GM18517 (cell line): ENCODE measurements at regions not wholly inside any gene's neighbourhood (a gene's known extent, or its start where the extent isn't known, plus 50 kb on each side); places are given as distances from the start of the nearest gene placed in this dataset.

Experiments
- ATAC-seq: cut with Tn5 transposase; IDR thresholded peaks from one replicate; pipeline ENCODE4 v1.9.1; 2021; ENCODE audit warnings: mild to moderate bottlenecking, moderate library complexity; ENCODE audit not compliant: unreplicated experiment

DNA sequence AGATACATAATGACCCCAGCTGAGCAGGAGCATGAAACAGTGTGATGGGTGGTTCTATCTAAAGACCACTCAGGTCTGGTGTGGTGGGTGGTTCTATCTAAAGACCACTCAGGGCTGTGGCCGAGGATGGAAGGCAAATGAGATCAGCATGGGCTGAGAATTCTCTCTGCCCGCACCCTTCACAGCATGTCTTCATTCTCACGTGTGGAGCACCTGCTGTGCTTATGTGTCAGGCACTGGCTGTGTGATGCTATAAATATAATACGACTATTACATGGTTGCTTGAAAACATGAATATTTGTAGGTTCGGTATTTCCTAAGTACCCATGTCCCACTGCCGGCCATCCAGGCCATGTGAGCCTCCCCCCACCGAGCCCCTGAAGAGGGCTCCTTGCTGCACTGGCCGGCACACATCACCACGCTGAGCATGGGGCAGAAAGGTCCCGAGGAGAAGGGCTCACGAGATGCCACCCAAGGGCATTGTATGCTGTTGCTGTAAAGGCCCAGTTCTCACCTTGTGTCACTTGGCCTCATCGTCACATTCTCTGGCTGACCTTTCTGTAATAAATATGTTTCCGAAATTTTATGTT, 810.2 kb downstream of the UQCRFS1 start:
- no peak for ATAC-seq

DNA sequence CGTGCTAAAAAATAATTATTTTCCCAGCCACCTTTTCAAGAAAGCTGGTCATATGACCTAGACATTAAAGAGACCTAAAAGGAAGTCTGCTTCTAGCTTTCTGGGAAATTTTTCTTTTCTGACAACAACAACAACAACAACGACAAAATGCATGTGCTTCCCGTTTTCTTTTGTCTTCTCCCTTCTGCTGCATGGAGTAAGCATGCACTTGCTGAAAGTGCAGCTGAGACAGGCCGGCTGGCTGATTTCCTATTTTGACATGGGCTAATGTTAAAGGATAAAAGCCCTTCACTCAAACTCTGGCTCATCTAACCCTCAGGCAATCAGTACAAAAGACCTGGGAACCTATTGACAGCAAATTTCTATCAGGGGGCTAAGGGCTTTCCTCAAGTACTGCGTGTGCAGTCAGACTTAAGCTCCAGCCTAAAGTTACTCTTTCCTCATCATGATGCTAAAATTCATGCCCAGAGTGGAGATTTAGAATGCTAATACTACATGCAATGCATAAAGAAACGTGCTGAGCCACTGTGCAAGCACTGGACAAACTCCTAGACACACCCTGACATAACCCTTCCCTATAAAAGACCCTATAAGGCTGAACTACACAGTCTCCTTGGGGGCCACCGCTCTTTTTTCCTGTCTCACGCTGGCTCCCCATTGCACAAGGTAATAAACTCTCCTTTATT, 811.1 kb downstream of the UQCRFS1 start:
- no peak for ATAC-seq

DNA sequence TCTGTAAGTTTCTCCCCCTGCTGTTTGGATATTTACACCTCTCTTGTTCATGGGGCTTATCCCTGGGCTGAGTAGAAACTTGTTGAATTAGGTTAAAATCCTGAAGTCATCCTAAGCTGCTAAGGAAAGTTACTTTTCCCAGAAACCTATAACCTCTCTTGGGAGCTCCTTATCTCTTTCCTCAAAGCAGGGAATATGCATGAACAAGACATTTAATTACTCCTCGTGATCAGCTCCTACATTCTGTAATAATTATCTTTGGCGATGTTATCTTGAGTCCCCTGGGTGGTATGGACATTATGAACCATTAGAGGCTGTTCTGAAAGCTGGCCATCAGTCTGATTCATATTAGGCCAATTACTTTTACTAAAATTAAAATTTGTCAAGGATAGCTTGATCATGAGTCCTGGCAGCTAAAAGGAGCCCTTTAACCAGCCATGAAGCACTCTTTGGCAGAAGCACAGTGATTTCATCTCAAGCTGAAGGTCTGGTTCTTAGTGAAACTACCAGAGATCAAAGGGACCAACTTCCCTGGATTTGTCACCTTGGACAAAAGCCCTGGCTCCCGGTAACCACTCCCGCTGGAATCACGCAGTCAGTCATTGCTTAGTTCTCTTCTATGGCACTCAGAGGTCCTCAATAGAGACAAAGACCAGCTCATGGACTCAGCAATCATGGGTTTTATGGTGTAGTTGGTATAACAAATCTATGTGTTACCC, 811.8 kb downstream of the UQCRFS1 start:
- ATAC-seq = no peak

DNA sequence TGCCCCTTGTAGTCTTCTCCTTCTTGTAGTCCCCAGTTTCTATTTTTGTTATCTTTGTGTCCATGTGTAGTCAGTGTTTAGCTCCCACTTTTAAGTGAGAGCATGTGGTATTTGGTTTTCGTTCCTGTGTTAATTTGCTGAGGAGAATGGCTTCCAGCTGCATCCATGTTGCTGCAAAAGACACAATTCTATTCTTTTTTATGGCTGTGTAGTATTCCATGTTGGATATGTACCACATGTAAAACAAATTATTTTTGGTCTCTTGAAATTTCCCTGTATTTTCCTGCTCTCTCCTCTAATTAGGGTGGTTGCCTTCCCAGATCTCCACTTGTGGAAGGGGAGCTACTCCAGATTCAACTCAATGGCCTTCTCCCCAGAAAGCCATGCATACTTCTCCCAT, 813.8 kb downstream of the UQCRFS1 start:
- ATAC-seq = no peak

DNA sequence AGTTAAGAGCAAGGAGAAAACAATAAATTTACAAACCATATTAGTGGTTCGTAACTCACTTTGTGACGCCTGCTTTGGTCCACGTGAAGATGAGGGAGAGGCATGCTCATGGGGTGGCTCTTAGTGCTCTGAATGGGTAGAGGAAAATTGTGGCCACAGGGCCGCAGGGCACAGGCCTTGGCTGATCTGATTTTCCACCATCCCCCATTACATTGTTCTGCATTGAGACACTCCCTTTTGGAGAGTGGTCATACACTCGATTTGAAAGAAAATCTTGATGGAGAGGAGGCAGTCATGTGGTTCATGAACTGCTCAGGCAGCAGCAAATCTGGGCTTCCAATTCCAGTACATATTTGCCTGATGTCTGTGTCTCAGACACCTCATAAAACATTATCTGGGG, 815.2 kb downstream of the UQCRFS1 start:
- ATAC-seq = no peak

DNA sequence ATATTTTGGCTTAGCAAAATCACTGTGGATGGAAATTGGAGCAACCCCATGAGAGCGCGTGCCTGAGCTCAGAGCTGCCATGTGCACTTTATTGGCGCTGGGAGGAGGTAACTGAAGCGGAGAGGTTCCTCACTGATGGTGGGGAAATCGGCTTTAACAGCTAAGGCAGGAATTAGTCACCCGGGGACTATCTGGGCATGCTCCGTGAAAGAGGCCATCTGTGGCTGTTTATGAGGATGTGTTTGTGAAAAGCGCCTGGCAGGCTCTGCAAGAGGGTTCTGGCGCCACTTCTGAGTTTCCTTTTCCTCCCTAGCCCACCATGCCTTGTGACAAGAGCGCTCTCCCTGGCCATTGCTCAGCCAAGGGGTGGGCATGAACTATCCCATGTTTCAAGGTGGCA, 815.6 kb downstream of the UQCRFS1 start:
- no peak for ATAC-seq

DNA sequence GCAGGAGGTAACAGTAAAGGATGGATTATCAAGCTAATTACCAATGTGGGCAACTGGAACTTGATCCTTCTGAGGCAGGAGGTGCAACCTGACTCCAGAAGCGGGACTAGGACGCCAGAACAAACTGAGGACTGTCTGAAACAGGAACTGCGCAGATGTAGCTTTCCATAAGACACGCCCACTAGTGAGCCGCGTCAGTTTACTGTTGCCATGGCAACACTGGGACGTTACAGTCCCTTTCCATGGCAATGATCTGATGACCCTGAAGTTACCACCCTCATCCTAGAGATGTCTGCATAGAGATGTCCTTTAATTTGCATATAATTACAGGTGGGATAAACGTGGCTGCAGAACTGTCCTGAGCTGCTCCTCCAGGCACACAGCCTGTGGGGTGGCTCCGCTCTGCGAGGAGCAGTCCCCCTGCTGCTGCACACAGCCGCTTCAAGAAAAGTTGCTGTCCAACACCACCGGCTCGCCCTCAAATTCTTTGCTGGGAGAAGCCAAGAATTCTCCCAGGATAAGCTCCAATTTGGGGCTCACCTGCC, 816.6 kb downstream of the UQCRFS1 start:
- ATAC-seq = no peak

DNA sequence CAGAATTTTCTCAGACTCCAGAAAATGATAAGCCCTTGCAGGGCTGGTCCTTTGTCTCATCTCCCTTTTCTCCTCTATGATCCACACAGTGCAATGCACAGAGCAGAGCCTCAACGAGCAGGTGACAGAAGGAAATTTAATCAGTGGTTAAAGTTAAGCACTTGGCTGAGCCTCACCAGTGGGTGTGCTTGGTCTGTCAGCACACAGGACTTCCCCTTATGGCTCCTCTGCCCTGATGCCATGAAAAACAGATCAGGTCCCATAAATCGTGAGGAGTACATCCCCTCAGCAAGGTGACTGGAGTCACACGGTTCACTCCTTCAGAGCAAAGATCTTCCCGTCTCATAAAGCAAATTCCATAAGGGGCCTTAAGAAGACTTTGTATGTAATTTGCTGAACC, 818.2 kb downstream of the UQCRFS1 start:
- no peak for ATAC-seq

DNA sequence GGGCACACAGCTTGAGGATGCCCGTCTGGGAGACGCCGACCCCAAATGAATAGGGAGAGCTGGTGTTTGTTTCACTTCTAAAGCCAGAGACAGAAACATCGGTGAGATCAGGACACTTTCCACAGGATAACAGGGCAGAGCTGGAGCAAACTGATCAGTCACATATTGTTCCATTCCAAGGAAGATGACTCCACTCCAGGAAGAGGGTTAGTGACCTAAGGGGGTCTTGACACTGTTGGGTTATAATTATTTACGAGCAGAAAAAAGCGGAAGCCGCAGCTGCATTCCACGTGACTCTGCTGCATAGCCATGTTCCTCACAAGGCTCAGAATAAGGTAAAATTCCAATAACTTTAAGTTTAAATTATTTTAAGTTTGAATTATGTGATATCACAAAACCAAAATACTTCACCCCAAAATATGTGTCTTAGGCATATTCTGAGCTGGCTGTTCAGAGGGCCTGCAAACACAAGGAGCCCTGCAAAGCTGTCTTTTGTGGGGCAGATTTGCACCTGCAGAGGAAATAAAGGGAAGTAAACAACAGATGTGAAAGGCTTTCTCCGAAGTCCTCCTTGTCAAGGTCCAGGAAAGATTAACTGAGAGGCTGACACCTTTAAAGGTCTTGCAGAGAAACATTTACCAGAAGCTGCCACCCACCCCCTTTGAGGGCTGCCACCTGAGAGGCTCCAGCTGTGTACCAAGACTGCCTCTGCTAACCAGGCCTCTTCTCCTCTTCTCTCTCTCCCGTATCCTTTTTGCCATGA, 819.2 kb downstream of the UQCRFS1 start:
- ATAC-seq = no peak

DNA sequence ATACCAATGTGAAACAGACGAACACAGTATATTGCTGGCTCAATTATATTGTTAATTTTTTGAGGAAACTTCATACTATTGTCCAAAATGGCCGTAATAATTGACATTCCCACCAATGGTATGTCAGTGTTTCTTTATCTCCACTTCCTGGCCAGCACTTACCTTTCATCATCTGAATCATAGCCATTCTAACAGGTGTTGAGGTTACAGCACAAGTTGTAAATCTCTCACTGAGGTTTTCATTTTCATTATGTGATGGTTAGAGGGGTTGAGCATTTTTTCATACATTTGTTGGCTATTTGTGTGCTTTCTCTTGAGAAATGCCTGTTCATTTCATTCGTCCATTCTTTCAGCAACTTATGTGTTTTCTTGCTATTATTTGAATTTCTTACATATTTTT, 824.0 kb downstream of the UQCRFS1 start:
- no peak for ATAC-seq

DNA sequence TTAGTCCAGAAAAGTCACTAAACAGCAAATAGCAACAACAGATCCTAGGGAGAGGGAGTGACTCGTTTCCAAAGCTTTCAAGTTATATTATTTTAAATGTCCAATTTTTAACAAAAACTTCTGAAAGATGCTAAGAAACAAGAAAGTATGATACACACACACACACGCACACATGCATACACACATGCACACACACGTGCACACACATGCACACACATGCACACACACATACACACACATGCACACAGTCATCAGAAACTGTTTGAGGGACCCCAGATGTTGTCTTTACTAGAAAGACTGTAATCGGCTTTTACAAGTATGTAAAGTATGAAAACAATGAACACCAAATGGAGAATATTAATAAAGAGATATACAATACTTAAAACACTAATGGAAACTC, 825.4 kb downstream of the UQCRFS1 start:
- ATAC-seq = no peak

DNA sequence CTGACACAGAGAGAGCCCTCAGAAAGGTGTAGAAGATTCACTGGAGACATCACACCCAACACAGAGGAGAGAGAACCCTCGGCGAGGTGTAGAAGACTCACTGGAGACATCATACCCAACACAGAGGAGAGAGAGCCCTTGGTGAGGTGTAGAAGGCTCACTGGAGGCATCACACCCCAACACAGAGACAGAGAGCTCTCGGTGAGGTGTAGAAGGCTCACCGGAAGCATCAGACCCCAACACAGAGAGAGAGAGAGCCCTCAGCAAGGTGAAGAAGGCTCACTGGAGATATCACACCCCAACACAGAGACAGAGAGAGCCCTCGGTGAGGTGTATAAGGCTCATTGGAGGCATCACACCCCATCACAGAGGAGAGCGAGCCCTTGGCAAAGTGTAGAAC, 826.5 kb downstream of the UQCRFS1 start:
- ATAC-seq = no peak

DNA sequence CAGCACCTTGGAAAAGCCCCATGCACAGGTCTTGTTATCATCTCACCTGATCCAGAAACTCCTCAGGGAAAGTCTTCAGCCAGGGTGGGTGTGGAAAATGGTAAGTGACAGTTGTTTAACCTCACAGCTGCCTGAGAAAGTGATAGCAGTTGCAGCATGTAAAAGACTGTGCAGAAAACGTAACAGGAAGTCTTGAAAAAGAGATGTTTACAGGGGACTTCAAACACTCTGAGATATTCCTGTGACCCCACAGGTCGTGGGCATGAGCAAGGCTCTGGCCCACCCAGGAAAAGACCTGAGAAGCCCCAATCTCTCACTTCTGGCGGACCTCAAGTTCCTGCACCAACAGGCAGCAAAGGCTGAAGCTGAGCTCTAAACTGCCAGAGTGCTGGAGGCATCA, 826.9 kb downstream of the UQCRFS1 start:
- ATAC-seq = no peak

DNA sequence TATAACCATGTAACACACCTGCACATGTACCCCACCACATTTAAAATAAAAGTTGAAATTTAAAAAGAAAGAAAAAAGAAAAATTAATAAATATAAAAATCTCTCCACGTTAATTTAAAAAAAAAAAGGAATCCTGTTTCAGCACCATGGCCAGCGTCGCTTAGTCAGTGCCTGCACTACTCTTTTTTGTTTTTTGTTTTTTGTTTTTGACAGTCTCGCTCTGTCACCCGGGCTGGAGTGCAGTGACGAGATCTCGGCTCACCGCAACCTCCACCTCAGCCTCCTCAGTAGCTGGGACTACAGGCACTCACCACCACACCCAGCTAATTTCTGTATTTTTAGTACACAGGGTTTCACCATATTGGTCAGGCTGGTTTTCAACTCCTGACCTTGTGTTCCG, 835.9 kb downstream of the UQCRFS1 start:
- no peak for ATAC-seq

DNA sequence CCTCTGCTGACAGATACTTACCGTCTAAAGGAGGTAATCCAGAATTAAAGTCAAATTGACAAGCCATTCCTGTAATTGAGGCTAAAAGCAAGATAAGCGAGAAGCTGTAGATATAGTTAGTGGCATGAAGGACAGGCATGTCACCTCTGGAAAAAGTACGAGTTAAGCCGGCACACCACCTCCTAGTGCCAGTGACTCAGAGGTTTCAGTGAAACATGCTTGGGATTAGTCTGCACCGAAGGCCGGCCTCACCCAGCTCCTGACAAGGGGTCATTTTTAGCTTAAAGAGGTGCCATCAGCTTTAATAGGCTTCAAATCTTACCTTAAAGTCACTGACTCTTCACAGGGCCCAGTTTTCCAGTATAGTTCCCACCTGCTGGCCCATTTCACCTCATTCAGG, 838.0 kb downstream of the UQCRFS1 start:
- ATAC-seq = no peak

DNA sequence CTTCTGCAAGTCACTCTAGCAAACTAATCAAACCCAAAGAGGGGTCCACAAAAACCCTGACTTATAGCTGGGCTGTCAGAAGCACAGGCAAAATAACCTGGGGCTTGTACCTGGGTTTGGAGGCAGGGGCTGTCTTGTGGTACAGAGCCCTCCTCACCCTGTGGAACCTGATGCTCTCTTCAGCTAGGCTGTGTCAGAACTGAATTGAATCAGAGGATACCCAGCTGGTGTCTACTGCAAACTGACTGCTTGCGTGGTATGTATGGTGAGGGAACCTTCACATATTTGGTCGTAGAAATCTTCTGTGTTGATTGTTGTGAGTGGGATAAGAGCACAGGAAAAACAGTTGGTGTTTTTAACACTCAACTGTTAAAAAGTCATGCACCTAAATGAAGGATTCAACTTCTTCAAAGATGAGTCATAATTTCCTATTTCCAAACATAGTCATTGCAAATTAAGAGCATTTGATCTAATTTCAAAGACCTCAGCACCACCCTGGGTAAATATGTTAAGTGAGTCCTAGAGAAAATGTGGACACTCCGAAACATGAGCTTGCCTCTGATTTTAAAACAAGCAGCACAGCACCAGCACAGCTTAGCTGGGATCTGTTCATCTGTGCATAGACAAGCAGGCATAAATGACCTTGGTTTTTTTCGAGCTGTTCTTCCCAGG, 840.2 kb downstream of the UQCRFS1 start:
- no peak for ATAC-seq

DNA sequence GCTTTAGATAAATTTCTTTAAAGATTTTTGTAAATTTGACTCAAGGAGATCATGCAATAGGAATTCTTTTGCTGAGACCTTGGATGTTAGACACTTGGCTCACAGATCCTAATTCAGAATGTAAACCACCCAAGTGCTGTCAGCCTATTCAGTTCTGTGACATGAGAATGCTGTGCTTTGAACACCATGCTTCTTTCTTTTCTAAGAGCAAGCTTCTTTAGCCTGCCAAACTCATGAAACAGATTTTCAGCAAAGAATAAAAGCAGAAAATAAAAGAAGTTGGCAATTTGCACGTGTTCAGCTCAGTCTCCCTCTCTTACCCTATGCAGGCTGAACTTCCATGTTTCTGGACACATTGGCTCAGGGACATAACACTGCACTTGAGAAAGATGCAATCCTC, 845.8 kb downstream of the UQCRFS1 start:
- ATAC-seq = no peak

DNA sequence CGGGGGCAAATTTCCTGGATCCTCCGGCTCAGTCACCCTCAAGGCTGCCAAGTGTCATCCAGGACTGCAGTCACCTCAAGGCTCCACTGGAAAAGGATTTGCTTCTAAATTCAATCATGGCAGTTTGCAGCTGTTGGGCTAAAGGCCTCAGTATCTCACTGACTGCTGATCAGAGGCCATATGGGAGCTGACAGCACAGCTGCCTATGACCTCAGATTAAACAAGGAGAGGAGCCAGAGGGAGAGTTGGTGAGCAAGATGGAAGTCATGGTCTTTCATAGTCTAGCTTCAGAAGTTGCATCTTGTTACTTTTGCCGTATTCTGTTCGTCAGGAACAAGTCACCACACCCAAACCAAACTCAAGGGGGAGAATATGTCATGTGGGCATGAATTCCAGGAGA, 849.7 kb downstream of the UQCRFS1 start:
- ATAC-seq = no peak

DNA sequence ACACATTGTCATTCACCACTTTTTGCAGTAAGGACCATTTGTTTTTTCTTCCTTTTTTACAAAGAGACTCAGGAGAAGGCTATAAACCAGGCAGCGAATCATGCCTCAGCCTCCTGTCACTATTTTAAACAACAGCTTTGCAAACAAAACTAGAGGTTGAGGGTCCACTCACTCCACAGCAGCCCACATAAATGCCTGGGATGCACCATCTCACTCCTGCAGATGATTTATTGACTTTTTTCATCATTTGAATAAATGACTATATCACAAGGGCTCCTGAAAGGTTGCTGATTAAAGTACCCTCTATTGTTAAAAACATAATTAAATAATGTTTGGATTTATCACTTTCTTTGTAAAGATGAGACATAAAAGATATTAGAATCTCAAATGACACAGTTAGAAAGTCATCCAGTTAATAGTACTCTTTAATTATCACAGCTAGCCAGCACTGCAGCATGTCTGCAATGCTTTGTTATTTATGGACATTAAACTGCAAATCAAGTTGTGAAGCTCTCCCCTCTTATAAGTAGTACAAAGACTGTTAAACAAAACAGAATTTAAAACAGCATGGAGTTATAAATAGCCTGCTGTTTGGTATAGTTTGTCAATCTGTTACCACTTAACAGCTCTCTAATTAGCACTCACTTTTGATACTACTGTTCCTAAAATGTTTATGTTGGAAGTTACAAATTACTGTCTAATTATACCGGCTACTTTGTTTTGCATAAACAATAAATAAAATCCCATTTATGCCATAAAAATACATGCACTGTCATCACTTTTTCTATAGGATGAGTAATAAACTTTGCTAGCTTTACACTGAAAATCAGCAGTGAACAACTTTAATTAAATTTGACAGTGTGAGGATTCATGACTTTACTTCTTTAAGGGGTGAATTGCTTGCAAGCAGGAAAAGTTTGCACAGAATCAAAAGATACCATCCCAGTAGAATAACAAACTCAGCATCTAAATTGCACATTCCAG, 853.2 kb downstream of the UQCRFS1 start:
- ATAC-seq = no peak

DNA sequence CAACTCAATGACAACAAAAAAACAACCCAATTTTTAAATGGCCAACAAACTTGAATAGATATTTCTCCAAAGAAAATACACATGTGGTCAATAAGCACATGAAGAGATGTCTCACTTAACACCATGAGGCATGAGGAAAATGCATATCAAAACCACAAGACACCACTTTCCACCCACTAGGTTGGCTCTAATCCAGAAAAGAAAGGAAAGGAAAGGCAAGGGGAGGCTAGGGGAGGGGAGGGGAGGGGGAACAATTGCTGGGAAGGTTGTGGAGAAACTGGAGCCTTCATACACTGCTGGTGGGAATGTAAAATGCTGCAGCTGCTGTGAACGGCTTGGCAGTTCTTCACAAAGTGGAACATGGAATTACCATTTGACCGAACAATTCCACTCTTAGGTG, 854.3 kb downstream of the UQCRFS1 start:
- no peak for ATAC-seq
